ENCODE measurements at regions not wholly inside any gene's neighbourhood (a gene's known extent, or its start where the extent isn't known, plus 50 kb on each side); places are given as distances from the start of the nearest gene placed in this dataset.
A peak's percentile ranks its signal among the peaks of the same experiment; 100 is the strongest.
"Not testable (repeated sequence)": the region's sequence is repeated elsewhere in the genome, so short reads cannot be mapped to it uniquely, and the experiment has no call there.

DNA sequence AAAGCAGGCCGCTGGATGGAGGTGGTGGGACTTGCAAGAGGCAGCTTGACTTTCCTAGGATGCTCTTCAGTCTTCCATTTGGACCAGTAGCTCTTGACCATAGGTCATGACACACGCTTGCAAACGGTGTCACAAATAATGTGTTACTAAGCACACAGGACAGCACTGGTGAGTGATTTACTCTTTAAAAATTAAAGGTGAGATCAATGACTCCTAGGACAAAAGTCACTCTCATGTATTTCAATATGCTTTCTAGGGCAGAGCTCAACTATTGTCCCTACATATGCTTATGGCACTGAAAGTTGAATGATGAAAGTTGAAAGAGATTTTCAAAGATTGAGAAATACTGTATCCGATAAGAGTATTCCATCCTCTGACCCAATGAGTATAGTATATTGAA lies 496.7 kb downstream of the EBF1 start:
- no peak for DNase-seq

DNA sequence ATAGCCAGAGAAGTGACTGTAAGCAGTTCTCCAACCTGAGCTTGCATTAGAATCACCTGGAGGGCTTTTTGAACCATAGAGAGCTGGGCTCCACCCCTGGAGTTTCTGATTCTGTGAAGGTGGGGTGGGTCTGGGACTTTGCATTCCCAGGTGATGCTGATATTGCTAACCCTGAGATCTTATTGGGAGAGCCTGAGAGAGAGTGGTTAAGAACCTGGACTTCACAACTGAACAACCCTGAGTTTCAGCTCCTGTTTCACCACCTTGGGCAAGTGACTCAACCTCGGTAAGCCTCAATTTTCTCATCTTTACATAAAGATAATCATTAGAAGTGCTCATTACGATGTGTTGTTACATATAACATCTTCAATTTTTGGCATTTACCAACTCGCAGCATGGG lies 498.6 kb downstream of the EBF1 start:
- DNase-seq = no peak

DNA sequence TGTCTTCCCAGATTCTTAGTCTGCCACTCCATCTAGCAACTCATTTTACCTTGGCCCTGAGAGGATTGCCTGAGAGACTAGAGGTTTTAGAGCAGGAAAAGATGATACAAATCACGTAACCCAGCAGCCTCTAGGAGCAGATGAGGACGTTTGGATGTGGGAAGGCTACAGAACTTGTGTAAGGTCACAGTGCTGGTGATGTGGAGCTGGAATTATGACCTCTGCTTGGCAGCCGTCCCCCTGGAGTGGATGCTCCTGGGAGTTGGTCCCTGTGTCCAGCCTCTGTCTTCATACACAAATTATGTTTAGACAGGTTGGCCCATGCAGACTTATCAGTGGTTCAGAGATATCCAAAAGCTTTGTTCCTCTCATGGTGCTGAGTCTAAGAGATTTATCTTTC lies 499.0 kb downstream of the EBF1 start:
- DNase-seq = no peak

DNA sequence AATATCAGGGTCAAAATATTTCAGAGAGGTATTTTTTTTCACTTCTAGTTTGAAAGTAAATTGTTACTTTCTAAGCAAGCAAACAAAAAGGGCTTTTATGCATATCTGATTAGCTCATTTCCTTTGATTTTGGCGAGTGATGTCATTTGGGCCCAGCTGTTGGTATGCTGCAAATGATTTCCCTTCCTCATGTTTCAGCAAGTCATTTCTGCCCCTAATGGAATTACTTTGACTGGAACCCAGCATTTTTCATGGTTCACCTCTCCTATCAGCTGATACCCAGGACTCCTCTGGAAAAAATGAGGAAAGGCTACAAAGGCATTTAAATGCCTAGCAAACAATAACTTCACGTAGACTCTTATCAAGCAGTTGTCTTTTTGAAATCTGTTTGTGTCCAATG lies 500.6 kb downstream of the EBF1 start:
- no peak for DNase-seq

DNA sequence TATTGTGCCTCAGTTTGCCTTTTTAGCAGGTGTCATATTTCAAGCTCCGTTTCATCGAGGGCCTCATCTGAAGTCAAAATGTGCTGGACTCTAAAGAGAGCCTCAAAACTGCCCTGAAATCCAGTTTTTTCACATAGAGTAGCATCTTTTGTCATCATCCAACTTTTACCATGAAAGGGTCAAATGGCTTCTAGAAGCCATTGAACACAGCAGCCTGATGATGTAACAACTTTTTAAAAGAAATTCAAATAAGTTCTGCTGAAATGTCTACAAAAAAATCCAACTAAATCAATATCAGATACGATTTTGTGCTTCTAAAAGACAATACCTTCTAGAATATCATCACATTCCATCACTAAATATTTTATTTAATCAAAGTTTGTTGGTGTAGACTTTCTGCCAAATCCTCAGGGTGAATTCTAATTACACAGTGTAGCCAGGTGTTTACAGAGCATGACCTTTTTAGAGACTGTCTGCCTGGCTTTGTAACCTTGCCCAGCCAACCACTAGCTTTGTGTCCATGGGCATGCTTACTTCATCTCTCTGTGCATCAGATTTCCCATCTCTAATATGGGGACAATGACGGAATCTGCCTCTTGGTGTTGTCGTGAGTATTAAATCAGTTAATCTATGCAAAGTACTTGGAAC lies 505.0 kb downstream of the EBF1 start:
- no peak for DNase-seq

DNA sequence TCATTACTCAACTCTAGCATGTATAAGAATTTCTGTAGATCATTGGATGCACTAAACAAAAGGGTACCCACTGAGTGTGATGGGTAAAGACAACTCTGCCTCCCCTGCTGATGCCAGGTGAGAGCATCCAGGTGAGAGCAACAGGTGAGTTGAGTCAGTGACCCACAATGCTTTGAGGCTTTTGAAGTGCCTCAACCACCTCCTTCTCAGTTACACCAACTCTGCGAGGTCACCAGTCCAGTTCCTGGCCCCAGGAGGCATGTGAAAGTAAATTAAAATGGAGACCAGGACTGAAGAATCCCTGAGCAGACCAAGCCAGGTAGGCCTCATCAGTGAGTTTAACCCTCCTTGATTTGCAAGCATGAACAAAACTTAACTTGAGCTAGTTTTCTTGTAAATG lies 505.8 kb downstream of the EBF1 start:
- no peak for DNase-seq

DNA sequence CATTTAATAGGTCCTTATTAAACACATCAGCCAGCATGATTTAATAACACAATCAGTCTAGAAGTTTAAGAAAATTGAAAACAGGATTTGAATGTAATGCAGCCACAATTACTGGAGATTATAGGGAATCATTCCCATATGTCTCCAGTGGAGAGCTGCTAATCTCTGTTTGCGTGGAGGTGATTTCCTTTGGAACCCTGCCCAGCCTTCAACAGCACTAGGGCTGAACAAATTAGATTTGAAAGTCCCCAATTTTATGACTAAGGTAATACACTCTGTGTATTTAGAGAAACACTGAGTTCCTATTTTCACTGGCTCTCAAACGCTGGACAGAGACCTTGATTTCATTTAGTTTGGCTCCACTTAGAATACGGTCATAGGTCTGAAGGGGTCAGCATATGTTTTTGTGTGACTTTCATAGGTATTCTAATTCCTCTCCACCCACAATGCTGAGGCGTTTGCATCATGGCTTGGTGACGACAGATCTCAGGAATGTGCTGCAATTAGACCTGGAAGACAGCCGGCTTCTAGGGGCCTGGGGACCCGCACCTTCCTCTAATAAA lies 508.3 kb downstream of the EBF1 start:
- DNase-seq = no peak

DNA sequence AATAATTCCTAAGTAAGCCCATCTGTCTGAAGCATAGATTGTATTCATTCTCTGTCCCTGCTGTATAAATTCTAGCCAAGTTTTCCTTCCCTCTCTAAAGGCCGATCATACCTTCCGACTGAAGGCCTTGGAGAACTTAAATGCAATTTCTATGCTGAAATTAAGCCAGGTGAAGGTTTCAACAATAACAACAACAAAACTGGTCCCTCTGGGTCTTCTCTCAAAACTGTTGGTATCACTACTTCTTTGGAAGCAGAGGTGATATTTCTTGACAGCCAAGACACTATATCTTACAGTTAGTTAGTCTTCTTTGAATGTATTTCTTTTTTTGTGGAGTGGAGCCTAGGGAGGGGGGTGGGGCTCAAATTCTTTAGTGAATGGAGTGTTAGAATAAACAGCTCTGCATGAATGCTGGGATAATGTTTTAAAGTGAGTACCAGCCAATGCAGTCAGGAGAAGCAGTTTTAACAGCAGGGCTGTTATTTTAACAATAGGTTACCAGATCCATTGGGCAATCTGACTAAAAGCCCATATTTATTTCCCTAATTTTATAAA lies 508.9 kb downstream of the EBF1 start:
- no peak for DNase-seq

DNA sequence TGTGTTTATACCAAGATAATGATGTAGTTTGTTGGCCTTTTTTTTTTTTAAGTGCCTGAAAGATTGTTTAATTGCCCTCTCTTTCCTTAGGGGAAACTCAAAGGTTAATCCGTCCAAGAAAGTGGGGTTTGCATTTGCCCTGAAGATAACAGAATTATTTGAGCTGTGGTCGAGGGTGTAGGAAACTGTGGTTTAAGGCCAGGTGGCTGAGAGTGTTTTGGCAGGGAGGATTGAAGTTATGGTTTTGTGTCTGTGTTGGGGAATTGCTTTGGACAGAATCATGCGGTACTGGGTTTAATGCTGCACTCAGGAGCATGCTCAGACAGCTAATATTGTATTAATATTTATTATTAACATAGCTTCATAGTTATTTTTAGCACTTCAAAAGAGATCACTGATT lies 509.8 kb downstream of the EBF1 start:
- DNase-seq = no peak

DNA sequence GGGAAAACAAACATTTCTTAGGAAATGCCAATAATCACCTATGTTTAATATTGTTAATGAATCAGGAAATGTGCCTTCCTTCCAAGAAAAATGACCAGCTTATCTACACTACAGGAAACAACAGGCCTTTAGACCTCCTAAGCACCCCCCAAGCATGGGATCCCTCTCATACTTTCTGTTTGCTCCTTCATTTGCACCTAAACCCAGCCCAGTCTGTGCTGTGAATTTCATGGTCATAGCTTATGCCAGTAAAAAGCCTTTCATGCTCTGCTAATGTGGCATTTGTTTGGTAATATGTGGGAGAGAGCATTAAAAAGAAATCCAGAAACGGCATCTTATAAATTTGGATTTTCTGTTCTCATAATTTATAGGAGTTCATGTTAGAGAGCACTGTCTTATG lies 511.1 kb downstream of the EBF1 start:
- no peak for DNase-seq

DNA sequence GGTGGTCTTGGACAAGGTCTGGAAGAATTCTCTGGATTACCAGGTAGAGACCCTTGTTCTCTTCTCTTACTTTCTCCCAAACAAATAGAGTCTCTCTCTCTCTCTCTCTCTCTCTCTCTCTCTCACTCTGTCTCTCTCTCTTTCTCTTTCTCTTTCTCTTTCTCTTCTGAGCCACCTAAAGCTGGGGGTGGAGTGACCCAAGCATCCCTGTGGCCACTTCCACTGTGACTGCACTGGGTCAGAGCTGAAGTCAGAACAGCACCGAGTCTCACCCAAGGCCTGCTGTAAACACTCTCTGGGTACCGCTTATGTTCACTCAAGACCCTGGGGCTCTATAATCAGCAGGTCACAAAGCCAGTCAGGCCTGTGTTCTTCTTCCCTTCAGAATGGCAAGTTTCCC lies 513.7 kb downstream of the EBF1 start:
- no peak for DNase-seq

DNA sequence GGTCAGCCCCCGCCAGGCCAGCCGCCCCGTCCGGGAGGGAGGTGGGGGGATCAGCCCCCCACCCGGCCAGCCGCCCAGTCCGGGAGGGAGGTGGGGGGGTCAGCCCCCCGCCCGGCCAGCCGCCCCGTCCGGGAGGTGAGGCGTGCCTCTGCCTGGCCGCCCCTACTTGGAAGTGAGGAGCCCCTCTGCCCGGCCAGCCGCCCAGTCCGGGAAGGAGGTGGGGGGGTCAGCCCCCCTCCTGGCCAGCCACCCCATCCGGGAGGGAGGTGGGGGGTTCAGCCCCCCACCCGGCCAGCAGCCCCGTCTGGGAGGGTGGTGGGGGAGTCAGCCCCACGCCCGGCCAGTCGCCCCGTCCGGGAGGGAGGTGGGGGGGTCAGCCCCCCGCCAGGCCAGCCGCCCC lies 517.0 kb downstream of the EBF1 start:
- not testable (repeated sequence) for DNase-seq

DNA sequence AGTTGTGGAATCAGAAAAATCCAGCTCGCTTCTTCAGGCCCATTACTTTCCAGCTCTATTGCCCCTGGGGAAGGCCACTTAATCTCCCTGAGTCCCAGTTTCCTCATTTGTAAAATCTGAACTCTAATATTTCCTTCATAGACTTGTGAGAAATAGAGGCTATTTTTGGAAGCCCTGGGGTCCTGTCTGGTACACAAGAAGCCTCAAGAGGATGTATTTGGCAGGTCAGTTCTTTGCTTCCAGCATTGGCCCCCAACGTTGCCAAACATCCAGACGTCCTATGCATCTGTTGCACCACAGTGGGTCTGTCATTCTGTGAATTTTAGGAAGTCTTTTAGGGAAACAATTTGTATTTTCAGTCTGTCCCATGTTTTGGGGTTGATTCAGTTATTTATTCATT lies 525.9 kb downstream of the EBF1 start:
- DNase-seq = no peak

DNA sequence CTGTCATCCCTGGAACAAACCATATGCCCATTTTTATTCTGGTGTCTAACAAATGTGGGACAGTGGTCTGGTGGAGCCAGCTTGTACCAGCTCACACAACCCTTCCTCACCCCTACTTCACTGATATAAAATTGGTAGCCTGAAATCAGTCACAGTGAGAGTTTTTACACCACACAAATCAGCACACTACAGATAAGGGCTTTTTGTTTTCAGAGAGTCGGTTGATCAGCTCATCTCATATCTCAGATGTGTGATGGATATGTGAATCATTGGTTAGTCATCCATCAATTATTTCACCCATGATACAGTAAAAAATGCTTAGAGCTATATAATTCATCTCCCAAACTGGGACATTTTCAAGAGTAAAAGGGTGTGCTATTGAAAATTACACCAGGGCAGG lies 529.2 kb downstream of the EBF1 start:
- no peak for DNase-seq

DNA sequence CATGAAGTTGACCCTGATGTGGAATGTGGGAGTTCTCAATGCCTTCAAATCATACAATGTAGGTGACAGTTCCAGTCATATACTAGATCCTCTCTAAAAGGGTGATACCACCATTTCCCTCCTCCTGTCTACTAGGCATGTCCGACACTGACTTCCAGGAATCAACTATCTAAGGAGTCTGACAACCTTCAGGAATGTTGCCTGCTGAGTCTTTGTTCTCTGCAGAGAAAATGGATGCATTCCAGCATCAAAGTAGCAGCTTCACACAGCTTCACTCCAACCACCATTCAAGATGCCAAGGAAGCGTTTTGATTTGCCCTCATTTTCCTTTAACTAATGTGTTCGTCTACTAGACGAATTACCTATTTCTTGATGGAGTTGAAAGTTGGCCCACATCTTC lies 530.2 kb downstream of the EBF1 start:
- DNase-seq = no peak

DNA sequence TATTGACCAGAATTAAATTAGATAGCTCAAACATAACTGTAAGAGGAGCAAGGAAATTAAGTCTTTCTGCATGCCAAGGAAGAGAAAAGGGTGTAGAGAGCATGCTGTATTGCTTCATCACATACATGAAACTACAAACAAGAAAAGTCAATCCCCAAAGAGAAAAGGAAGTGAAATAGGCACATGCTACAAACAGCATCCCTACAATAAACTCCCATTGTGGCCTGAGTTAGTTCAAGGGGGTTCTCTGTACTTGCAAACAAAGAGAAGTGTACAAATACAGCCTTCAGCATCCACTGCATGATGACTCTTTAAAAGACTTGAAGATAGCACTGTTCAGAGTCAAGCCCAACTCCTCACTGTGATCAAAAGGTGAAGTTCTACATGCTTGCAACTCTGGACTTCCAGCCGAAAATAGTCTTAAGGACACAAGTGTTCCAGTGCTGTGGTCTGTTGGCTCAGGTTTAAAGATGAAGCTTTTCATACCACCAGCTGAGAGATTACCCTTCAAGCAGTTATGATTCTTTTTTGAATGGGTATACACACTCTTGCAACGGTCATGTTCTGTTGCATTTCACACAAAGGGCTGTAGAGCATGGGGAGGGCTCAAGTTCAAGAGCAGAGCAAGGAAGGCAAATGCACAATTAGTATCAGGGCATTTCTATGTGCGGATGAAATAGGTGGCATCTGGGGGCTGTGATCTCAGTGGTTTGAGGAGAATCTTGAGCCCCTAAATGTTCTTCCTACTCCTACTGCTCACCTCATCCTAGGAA lies 534.5 kb downstream of the EBF1 start:
- no peak for DNase-seq

DNA sequence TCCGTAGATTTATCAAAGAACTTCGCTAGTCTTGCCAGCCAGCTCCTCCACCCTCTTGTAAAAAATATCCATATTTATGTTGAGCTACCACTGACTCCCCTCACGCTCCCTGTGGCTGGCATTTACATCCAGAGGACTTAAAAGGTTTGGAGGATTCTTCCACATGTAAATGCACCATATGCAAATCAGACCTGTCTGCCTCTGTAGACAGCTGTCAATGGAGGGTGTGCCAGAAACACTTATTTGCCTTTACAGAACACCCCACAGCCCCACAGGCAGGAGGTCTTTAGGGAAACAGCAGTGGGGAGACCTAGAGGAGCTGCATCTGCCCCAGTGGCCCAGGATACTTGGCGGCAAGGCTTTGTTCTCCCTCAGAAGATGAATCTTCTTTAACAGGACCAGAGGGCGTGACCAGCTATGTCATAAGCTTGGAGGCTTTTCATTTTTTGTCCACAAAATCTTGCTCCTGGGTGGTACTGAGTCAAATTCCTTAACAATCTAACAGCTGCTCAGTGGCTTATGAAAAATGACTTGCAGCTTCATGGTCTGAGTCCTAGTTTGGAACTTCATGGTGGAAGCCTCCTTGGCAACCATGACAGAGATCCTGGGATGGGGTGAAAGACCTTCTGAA lies 535.8 kb downstream of the EBF1 start:
- DNase-seq = peak; percentile 96

DNA sequence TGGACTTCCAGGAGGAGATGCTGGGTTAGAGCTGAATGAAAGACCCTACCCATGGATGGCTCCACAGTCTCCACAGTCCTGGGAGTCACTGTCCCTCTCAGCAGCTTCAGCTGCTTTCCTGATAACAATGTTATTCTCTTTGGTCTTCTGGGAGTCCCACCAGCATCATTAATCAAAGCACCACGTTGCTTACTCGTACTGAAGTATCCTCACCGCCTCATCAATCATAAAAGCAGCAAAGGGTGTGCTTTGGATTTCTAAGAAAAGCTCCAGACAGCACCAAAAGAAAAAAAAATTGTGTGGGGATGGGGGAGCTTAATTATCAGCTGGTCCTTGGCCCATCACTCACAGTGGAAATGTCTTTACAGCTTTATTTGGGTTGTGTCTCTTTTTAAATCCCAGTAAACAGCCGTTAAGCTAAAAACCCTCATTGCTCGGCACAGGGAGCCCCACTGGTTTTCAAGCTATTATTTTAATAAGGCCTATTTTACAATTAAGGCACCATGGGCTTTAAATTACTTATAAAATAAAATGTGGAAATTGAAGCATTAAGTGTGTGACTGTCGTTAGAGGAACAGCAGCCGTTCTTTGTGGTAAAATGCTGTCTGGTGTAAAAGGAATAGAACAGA lies 538.0 kb downstream of the EBF1 start:
- DNase-seq = no peak

DNA sequence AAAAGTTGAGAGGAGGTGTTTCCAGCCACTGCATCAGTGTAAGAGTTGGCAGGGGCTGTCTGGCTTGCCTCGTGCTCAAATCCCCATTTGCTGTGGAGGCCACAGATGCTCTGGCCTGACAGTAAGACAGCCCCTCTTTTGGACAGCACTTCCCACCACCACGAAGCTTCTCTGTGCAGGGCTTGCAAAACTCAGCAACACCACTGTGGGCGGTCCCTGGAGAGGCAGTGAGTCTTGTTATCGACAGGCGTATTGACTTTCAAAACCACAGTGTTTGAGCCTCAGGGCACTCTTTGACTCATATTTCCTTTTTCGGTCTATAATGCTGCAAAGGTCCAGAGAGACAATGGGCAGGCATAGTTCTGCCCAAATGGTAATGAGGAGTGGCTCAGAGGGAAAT lies 539.5 kb downstream of the EBF1 start:
- peak; percentile 13 to 50 for DNase-seq

DNA sequence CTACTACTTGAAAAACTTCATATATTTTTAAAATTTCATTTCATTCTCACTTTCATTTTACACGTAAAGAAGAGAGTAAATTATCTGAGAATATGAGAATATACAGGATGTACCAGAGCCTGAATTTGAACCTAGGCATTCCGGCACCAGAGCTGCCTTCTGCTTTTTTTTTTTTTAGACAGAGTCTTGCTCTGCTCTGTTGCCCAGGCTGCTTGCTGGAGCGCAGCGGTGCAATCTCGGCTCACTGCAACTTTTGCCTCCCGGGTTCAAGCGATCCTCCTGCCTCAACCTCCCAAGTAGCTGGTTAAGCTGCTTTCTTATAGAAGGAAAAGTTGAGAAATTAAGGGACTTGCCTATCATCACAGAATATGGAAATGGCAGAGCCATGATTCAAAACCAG lies 540.1 kb downstream of the EBF1 start:
- no peak for DNase-seq

DNA sequence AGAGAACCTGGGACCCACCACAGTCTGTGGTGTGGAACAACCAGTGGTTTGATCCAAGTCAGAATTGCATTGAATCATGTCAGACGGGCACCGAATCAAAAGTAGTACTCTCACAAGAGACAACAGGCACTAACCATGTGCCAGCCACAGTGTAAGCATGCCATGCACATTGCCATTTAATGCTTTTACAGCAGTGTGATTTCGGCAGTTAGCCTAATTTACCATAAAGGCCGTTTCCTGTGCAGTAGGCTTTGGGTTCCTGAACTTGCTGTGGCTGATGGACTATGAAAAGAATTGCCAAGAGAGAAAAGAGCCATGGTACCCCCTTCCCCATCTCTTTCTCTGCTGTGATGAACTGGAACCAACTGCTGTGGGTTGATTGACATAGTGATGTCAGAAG lies 540.6 kb downstream of the EBF1 start:
- no peak for DNase-seq

DNA sequence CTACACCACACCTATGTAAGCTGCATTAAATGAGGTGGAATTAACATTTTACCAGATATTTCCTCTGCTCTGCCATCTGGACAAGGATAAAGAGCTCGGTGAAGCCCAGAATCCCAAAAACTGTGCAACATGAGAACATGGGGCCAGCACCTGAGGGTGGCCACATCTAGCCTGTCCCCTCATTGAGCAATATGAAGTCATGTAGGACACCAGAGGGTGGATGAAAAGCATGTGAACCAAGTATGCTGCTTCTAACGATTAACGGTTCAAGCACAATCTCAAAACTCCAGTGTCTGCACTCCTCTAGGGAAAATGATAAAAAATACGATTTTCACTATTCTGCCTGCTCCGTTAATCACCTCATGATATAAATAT lies 545.8 kb downstream of the EBF1 start:
- DNase-seq = no peak

DNA sequence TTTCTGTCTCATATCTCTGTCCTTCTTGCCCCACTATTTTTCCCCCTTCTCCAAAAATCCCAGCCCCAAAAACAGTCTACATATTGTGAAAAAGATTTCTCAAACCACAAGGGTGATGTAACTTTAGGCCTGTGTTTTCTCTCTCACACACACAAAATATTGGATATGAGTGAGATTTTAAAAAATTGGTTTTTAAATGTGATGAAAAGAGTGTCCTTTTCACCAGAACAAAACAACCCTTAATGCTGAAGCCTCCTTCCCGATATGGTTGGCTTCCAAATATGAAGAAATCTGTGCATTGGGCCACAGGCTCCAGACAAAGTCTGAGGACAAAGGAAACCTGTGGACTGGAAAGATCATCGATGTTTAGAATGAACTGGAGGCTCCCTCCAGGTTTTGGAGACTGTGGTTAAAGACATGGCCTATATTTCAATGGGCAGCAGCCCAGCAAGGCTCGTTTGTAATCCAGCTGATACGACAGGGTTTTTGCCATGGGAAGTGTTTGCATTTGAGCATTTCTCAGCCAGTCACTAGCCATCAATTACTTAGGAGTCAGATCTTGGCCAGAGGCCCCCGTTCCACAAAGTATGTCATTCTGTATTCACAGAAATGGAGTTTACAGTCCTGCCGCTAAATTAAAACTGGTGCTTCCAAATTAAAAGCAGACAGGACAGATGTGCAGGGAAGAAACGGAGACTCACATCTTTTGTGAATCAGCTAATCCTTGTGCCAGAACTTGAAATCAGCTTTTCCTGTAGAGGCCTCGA lies 546.3 kb downstream of the EBF1 start:
- no peak for DNase-seq
